NT2/D1 (cell line): ENCODE measurements at regions not wholly inside any gene's neighbourhood (a gene's known extent, or its start where the extent isn't known, plus 50 kb on each side); places are given as distances from the start of the nearest gene placed in this dataset.

ENCODE experiments used
- SUZ12 ChIP-seq: IDR thresholded peaks from 2 replicates; pipeline ENCODE4 v1.6.1; 2011; ENCODE audit not compliant: insufficient read length, insufficient read depth; ENCODE audit errors: extremely low read depth
- YY1 ChIP-seq: IDR thresholded peaks from 2 replicates; pipeline ENCODE4 v1.6.1; 2011; ENCODE audit not compliant: insufficient read length, insufficient read depth
- ZNF274 ChIP-seq: IDR thresholded peaks from 2 replicates; pipeline ENCODE4 v1.6.1; 2011; ENCODE audit warnings: mild to moderate bottlenecking, low read depth, low read length

GRCh38 chr5:173763410-173763809, 124.7 kb upstream of the CPEB4 start:
- TF ChIP-seq YY1, result no peak
- TF ChIP-seq ZNF274, result no peak
- TF ChIP-seq SUZ12, result no peak
